ENCODE measurements at regions not wholly inside any gene's neighbourhood (a gene's known extent, or its start where the extent isn't known, plus 50 kb on each side); places are given as distances from the start of the nearest gene placed in this dataset.

- no peak overlapping the region for H3K4me3 ChIP-seq (ENCODE audit: low read length)
- no peak for DNase-seq (ENCODE audit: low read depth)
- no peak for TF ChIP-seq CTCF (conservative IDR thresholded peaks at IDR 0.05; ENCODE audit: low read depth, low read length)
Observed at GRCh38 chr9:26078706-26079105, 400.5 kb upstream of the TUSC1 start.

GRCh38 chr9:26077860-26078259, 399.6 kb upstream of the TUSC1 start:
- no peak overlapping the region for H3K4me3 ChIP-seq (ENCODE audit: low read length)
- no peak for TF ChIP-seq CTCF (conservative IDR thresholded peaks at IDR 0.05; ENCODE audit: low read depth, low read length)
- DNase-seq (ENCODE audit: low read depth) = no peak

- H3K4me3 ChIP-seq (ENCODE audit: low read length) = no peak overlapping the region
- no peak for DNase-seq (ENCODE audit: low read depth)
- TF ChIP-seq CTCF (conservative IDR thresholded peaks at IDR 0.05; ENCODE audit: low read depth, low read length) = no peak
Observed at GRCh38 chr9:26067608-26068007, 389.4 kb upstream of the TUSC1 start.

GRCh38 chr9:26066237-26066636, 388.0 kb upstream of the TUSC1 start:
- H3K4me3 ChIP-seq (ENCODE audit: low read length) = no peak overlapping the region
- TF ChIP-seq CTCF (conservative IDR thresholded peaks at IDR 0.05; ENCODE audit: low read depth, low read length) = no peak
- DNase-seq (ENCODE audit: low read depth) = no peak

- no peak for DNase-seq (ENCODE audit: low read depth)
- no peak for TF ChIP-seq CTCF (conservative IDR thresholded peaks at IDR 0.05; ENCODE audit: low read depth, low read length)
- H3K4me3 ChIP-seq (ENCODE audit: low read length) = no peak overlapping the region
Observed at GRCh38 chr9:26061948-26062575, 383.8 kb upstream of the TUSC1 start.

- peak; percentile 51 for DNase-seq (ENCODE audit: low read depth)
- no peak overlapping the region for H3K4me3 ChIP-seq (ENCODE audit: low read length)
- TF ChIP-seq CTCF (conservative IDR thresholded peaks at IDR 0.05; ENCODE audit: low read depth, low read length) = no peak
Observed at GRCh38 chr9:26058111-26058895, 380.1 kb upstream of the TUSC1 start.

- H3K4me3 ChIP-seq (ENCODE audit: low read length) = no peak overlapping the region
- TF ChIP-seq CTCF (conservative IDR thresholded peaks at IDR 0.05; ENCODE audit: low read depth, low read length) = no peak
- no peak for DNase-seq (ENCODE audit: low read depth)
Observed at GRCh38 chr9:26057050-26057449, 378.8 kb upstream of the TUSC1 start.

Data from retinal pigment epithelial cell (primary cell).